ENCODE measurements at regions not wholly inside any gene's neighbourhood (a gene's known extent, or its start where the extent isn't known, plus 50 kb on each side); places are given as distances from the start of the nearest gene placed in this dataset.

DNA sequence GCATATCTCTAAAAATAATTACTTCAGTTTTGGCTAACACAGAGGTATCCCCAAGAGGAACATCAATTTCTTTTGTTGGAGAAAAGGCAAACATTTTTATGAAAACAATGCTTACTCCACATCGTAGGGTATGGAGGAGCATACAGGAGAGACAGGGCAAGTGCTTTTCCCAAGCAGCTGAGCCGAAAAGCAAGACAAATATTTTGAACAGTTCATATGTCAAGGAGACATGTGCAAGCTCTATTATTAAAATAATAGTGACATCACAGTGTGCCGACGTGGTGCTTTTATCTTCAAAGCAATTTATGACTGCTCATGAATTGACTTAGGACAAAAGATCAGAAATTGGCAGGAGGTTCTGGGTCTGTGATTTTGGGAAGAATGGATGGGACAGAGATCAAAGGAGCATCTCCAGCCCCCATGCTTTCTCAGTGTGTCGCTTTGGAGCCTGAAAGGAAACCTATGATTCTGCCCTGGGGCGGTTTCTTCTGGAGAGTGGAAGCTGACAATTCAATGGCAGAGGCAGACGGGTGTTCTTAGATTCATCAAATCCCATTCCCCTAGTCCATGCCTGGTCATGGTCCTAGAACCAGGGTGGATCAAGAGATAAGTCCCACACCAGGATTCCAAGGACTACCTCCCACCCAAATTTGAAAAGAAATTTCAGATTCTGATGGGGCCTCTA is 97.1 kb downstream of the JCAD start:
- DNase-seq, result no peak

DNA sequence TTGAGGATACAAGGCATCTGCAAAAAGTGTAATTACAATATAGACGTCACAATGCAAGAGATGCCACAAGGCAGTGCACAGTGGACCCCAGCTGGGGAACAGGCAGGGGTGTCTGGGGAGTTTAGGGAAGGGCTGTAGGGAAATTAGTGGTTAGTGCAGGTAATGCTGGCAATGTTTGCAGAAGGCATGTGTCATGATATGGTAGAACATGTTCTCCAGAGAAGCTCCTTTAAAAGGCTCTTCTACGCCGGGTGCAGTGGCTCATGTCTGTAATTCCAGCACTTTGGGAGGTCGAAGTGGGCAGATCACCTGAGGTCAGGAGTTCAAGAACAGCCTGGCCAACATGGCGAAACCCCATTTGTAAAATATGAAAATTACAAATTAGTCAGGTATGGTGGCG is 98.0 kb downstream of the JCAD start:
- DNase-seq, result no peak

DNA sequence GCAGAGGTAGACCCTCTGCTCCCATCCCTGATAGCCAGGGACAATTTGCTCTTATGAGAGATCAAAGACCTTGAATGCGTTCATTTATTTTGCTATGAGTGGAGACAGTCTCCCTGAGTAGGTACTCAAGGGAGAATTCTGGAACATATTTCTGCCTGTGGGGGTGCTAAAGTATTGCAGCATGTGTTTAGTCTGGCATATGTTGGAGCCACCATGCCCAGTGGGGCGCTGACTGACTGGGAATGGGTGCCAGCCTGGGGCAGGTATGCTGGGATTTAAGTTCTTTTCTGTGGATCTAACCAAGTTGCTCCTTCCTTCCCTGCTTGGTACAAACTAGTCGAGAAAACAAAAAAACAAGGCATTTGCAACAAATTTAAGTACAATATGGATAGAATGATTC is 99.1 kb downstream of the JCAD start:
- DNase-seq, result no peak

DNA sequence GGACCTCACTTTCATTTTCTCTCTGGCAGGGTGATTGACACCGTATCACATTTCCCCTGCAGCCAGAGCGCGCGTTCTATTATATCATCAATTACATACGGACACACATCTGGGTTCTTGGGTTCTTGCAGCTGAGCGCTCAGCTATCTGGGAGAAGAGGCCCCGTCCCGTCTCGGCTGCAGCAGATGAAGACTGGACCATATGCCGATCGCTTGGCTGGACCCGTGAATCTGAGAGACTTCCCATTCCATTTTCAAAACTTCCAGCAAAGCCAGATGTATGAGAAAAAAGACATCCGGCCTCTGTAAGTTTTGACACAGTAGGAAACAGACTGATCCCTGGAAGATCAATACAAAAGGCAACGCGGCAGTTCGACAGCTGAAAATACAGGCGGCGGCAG is 99.8 kb downstream of the JCAD start:
- no peak for DNase-seq

DNA sequence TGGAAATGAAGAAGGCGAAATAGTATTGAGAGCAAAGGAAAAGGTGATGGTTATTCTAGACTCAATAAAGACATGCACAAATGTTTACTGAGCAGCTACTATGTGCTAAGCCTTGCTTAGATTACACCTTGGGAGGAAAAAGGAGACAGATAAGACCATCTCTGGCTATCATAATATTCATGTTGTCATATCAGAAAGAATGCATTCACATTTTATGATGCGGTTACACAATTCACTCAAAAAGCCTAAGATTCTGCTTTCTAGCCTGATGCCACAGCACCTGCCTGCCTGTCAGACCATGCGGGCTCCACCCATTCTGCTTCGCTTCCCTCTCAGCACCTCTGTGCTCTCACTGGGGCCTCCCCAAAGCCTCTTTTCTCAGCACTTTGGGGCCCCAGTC is 100.9 kb downstream of the JCAD start:
- no peak for DNase-seq

DNA sequence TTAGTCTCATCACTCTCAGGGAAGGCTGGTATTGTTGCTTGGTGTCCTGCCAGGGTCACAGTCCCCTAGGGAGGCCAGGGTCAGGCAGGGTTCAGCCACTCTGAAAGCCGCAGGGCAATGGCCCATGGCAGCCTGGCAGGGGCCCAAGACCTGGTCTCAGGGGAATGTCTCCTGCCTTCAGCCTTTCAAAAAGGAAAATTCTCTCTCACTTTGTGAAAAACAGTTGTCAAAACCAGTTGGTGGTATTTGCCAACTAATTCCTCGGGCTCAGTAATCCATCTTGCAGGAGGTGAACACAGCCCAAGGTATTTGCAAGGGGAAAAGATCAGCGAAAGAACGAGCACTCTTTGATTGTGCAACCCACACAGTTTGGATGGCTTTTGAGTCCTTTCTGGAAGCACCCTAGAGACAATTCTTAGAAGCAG is 101.5 kb downstream of the JCAD start:
- DNase-seq, result no peak

DNA sequence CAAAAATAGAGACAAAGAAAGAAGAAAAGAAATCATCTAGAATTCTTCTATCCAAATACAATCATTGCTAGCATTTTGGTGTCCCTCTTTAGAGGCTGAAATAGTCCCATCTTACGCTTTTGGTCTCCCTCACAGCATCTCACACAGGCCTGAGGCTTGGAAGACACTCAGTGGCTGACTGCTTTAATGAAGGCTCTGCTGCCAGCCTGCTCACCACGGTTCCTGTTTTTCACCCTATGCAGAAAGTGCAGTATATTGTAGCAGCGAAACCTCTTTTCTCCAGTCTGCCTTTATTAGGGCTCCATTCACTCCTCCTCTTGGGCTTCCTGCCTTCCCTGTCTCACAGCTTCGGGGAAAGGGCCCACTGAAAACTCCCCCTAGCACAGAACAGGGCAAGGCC is 102.2 kb downstream of the JCAD start:
- DNase-seq, result no peak

DNA sequence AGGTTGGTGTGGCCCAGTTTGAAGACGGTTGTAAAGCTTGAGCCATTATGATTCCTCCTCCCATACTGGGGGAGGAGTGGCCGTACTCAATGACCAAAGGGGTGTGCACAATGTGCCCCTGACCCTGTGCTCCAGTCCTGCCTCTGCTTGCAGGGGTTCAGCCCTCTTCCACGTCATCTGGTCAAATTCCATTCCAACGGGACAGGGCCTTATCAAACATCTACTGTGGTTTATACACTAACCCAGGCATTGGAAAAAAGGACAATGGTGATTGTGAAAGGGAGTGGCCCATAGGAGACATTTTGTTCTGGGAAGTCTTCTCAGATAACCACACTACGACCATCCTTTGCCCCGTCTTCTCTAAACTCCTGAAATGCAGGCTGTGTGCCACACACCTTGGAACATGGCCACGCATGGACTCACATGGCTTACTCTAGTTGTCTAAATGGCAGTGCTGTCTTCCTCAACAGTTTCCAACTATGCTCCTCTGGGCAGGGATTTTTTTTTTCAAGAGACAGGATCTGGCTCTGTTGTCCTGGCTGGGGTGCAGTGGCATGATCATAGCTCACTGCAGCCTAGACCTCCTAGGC is 103.0 kb downstream of the JCAD start:
- no peak for DNase-seq

DNA sequence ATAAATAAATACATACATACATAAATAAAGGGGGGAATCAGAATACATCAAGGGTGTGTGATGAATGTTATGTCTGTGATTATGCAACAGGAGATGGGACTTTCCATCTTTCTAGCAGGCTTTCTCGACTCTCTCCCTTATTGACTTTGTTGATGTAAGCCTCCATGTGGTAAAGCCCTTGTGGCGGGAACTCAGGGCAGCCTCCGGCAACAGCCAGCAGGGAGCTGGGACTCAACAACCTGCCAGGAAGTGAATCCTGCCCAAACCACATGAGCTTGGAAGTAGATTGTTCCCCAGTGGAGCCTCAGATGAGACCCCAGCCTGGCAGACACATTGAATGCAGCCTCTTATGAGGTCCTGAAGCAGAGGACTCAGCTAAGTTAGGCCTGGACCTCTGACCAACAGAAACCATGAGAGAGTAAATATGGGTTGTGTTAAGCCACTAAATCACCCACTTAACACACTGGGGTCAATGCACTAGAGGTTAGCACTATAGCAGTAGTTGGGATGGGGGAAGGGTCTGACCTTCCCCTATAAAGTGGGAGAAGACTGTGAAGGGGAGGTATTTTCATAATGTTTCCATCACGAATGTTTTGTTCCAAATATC is 104.0 kb downstream of the JCAD start:
- DNase-seq, result no peak

DNA sequence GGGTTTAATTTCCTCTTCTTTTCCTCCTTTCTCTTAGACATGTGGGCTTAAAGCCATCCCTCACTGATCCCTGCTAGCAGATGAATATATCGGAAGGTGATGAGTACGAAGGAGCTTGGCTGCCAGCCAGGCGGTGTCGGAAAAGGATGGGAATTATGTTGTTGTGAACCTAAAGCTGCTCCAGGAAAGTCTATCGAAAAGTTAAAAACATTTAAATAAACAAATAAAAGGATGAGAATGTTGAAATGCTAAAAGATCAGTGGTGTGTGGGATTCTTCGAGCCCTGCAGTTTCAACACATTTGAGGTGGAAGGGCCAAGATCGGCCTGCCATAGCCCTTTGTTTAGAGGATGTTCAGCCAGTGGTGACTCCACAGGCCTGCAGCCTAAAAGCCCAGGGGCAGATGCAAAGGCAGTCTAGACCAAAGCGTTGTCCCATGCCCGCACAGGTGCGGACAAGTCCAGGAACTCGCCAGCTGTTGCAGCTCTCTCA is 107.9 kb downstream of the JCAD start:
- DNase-seq, result peak; percentile 69

DNA sequence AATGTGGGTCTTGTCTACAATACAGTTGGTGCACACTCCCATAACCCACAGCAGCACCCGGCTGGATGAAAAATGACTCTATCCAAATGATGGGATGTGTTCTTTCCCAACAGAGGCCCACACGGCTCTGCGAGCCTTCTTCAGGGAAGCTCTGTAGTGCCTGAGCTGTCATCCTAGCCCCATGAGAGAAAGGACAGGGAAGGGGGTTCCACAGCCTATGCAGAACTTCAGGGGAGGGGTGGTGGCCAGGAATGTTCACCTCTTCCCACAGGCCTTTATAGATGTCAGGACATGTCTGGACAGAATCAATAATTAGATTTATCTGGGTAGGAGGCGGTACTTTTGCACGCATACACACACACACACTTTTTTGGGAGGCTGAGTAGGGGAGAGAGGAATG is 109.0 kb downstream of the JCAD start:
- DNase-seq, result peak; percentile 15

DNA sequence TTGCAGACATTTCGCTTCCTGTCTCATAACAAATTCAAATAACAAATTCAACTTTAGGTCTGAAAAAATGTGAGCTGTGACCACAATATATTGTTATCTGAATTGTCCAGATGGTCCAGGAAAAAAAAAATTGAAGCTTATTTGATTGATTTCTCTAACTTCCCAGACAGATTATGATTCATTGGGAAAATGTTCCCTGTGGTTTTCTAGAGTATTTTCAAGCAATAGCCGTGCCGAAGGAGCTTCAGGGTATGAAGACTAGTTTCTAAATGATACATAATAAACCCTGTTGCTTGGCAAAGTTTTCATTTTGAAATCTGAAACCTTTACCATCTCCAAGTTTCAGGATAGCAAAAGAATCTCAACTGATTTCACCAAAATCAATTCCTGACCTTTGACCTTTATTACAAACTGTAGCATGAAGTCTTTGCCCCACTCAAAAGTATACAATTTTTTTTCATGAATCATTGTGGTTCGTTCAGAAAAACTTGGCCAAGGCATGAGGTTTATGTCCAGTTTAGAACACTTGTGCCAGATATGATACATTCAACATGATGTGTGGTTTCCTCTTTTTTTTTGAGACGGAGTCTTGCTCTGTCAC is 109.9 kb downstream of the JCAD start:
- peak; percentile 97 for DNase-seq

DNA sequence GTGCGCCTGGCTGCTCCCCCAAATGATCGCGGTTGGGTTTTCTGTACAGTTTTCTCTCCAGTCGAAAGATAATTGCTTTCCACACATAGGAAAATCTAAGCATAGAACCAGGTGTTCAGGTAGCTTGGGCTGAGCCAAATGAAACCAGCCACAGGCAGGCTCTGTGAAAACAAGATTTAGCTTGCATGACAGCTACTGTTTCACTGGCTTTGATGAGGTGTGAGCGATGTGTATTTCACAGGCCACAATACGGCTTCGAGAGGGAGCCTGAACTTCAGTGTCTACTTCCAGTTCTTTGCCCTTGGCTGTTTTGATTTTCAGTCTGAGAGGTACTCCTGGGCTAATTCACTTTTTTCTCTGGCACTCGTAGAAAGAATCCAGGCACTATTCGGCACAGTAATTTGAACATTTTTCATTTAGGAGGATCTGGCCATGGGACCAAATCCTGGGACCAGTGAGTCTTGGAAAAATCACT is 110.5 kb downstream of the JCAD start:
- DNase-seq, result peak; percentile 7

DNA sequence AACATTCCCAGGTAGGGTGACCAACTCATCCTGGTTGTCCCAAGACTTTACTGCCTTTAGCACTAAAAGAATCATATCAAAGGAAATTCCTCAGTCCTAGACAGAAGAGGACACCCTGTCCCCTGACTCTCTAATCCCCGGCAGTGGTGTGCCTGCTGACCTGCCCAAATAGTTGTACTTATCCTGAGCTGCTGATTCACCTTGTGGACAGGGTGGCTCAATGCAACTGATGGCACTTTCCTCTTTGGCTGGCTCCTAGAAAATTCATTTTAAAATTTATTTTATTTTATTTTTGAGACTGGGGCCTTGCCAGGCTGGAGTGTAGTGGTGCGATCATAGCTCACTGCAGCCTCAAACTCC is 111.7 kb downstream of the JCAD start:
- DNase-seq, result no peak

DNA sequence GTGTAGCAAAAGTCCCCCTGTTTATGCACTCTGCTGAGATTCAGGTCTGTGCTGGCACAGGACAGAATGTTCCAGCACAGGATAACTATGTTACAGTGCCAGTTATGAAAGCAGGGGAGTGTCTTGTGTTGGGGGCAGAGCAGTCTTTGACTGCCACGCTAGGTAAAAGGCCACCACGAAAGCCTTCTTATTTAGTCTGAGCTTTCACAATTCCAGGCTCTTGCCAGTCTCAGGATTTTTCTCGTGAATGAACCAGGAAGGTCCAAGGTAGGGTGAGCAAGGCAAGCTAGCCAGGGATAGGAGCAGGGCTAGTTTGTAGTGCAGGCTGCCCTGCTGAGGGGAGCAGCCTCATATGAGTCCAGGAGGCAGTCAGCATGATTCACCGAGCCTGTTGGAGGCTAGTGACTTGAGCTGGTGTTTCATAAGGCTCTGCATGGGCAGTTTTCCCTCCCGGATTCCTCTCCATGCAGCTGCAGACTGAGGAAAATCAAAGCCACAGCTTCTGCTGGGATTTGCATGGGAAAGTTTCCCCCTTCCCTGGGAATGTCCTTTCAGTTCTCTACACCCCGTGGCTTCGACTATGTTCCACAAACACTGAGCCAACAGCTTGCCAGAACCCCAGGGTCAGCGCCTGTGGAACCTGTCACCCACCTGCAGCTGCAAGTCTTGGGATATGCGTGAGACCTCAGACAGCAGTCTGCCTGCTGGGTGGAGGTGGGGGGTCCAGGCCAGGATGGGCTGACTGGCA is 112.3 kb downstream of the JCAD start:
- peak; percentile 85 for DNase-seq

DNA sequence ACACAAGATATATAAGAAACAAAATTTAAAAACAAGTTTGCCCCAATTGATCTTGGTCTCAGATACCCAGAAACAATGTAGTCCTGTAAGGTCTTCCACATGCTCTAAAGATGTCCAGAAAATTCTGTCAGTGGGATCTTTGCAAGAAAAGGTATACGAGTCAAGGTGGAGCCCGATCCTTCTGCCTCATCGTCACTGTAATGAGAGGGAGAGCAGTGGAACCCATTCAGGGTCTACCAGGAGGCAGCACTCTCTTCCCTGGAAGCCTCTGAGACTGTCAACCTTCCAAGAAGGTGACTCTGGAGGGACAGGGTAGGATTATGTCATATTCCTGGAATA is 112.8 kb downstream of the JCAD start:
- DNase-seq, result no peak

DNA sequence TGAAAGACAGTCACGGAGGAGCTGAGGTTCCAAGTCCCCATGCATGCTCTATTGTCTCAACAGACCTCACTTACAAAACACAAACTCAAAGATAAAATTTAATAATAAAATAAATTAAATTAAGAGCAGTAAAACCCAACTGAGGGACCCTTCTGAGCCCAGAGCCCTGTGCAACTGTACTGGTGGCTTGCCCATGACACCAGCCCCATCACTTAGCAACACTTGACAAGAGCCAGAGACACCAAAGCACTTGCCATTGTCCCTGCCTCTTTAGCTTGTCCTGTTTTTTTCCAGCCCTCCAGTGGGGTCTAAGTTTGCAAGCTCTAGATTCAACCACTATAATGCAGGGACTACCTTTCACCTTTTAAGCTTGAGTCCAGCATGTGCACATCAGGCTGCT is 117.9 kb downstream of the JCAD start:
- no peak for DNase-seq

DNA sequence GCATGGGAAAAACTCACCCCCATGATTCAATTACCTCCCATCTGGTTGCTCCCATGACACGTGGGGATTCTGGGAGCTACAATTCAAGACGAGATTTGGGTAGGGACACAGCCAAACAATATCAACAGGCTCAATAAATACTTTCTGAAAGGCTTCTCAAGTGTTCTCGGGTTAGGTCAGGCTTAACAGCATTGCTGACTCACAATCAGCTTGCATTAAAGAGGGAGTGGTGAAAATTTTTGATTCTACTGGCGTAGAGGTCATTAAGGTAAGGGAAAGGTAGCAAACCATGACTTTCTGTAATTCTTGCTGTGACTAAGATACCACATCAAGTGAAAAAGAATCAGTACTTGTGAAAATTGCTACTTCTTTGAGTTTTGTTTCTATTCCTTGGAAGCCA is 126.4 kb downstream of the JCAD start:
- no peak for DNase-seq

DNA sequence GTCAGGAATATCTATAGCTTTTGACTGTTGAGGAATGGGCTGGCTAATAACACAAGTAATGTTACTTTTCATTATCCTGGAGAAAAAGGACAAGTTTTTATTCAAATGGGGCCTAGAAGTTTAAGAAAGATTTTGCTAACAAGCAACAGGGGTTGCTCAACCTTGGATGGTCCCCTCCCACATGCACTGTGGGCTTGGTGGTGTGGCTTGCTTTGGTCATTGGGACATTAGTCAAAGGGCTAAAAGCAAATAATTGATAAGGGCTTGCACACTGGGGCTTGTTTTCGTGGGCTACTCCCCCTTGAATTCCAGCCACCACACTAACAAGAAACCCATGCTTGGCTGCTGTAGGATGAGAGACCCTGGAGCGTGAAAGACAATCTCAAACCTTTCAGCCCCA is 127.6 kb downstream of the JCAD start:
- no peak for DNase-seq

DNA sequence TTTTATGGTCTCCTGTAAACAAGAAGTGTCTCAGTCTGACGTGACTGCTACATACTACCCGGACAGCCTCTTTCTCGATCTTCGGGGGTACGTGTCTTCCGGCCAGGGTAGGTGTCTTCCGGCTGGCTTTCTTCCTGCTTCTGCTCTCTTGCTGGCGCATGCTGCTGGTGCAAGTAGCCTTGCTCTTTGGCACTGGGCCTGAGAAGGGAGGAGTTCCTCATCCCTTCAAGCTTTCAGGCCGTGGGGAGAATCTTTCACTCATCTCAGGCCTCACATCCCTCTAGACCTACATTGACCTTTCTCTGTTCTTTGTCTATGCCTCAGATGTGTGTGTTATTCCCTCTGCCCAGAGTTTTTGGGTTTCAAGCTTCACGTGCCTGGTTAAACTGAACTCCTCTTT is 130.4 kb downstream of the JCAD start:
- DNase-seq, result no peak

DNA sequence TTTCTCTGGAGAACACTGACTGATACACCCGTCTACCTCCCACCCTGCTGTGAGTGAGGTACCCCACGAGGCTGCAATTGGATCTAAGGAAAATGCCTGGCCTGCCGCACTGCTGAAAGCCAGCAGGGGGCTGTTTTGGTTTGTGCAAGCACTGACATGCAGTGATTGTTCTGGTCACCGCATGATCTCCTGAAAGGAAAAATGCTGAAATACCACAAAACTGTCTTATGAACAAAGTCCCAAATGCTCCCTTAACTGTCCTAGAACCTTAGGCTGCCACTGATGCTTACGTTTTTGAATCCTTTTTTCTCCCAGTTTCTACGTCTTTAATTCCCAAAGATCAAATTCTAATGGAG is 132.7 kb downstream of the JCAD start:
- peak; percentile 52 for DNase-seq

DNA sequence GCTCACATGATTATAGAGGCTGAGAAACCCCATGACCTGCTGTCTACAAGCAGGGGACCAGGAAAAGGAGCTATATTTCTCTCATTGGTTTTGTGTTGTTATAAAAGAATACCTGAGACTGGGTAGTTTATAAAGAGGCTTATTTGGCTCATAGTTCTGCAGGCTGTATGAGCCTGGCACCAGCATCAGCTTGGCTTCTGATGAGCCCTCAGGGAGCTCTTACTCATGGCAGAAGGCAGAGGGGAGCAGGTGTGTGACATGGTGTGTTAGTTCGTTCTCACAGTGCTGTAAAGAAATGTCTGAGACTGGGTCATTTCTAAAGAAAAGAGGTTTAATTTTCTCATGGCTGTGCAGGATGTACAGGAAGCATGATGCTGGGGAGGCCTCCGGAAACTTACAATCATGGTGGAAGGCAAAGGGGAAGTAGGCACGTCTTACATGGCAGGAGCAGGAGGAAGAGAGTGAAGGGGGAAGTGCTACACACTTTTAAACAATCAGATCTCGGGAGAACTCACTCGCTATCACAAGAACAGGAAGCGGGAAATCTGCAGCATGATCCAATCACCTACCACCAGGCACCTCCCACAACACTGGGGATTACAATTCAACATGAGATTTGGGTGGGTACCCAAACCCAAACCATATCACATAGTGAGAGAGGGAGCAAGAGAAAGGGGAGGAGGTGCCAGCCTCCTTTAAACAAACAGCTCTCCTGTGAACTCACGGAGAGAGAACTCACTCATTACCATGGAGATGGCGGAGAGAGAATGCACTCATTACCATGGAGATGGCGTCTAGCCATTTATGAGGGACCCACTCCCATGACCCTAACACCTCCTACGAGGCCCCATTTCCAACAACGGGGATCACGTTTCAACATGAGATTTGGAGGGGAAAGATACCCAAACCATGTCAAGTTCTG is 133.4 kb downstream of the JCAD start:
- no peak for DNase-seq
